A673 (cell line): ENCODE measurements at regions not wholly inside any gene's neighbourhood (a gene's known extent, or its start where the extent isn't known, plus 50 kb on each side); places are given as distances from the start of the nearest gene placed in this dataset.

Source experiments
- BruUV-seq: library from RNA; stranded (reverse); fragments of 400-500 nt; replicated peaks from 2 replicates; lab custom pipeline; 2021; lab: Mats Ljungman, UMichigan
- CTCF ChIA-PET: fragments of 300-600 bp; sonication (Branson Sonifier 250); formaldehyde crosslinking; loops from one replicate; lab custom pipeline; 2022; ENCODE audit warnings: antibody characterized with exemption; lab: Charles Lee
- POLR2A ChIA-PET: fragments of 300-600 bp; sonication (Branson Sonifier 250); formaldehyde crosslinking; loops from one replicate; lab custom pipeline; 2022; ENCODE audit warnings: antibody characterized with exemption; ENCODE audit not compliant: low non-redundant PET; lab: Charles Lee
- DNase-seq: peaks from one replicate; pipeline ENCODE4 v3.0.0-alpha.2; 2015; ENCODE audit warnings: low spot score
- H3K27ac ChIP-seq: fragments of 200-600 bp; sonication (generic); 2 replicates; pipeline ENCODE4 v1.5.1; 2016; ENCODE audit warnings: mixed run types, low read depth, mild to moderate bottlenecking, mixed read lengths, antibody characterized with exemption, low read length; ENCODE audit not compliant: poor library complexity, severe bottlenecking
- H3K27me3 ChIP-seq: fragments of 200-600 bp; sonication (generic); replicated peaks from 2 replicates; pipeline ENCODE4 v1.6.1; 2017; ENCODE audit warnings: mixed run types, low read depth, mild to moderate bottlenecking, mixed read lengths, antibody characterized with exemption, low read length; ENCODE audit not compliant: insufficient read depth, poor library complexity
- H3K36me3 ChIP-seq: fragments of 200-600 bp; sonication (generic); 2 replicates; pipeline ENCODE4 v1.6.1; 2016; ENCODE audit warnings: mixed run types, mild to moderate bottlenecking, mixed read lengths, antibody characterized with exemption, low read length; ENCODE audit not compliant: insufficient read depth, poor library complexity, severe bottlenecking
- H3K4me1 ChIP-seq: fragments of 200-600 bp; sonication (generic); 2 replicates; pipeline ENCODE4 v1.6.1; 2017; ENCODE audit warnings: mixed run types, mild to moderate bottlenecking, mixed read lengths, antibody characterized with exemption, low read length; ENCODE audit not compliant: insufficient read depth, poor library complexity, severe bottlenecking
- H3K4me3 ChIP-seq: fragments of 200-600 bp; sonication (generic); 2 replicates; pipeline ENCODE4 v1.5.1; 2016; ENCODE audit warnings: low read depth, mixed run types, mild to moderate bottlenecking, mixed read lengths, low read length; ENCODE audit not compliant: poor library complexity, severe bottlenecking
- H3K9me3 ChIP-seq: fragments of 200-600 bp; sonication (generic); 2 replicates; pipeline ENCODE4 v1.6.1; 2016; ENCODE audit warnings: mixed run types, low read depth, mild to moderate bottlenecking, mixed read lengths, antibody characterized with exemption, low read length; ENCODE audit not compliant: poor library complexity, severe bottlenecking
- EZH2 ChIP-seq: fragments of 200-600 bp; sonication (generic); IDR thresholded peaks from 2 replicates; pipeline ENCODE4 v1.6.1; 2017; ENCODE audit warnings: borderline replicate concordance, low read depth, mild to moderate bottlenecking, mixed read lengths, antibody characterized with exemption, low read length; ENCODE audit not compliant: poor library complexity, severe bottlenecking
- intact Hi-C: fragments of 100-400 bp; cut with micrococcal nuclease; formaldehyde crosslinking; loops from one replicate; pipeline ENCODE4 v1.10.0; 2022; ENCODE audit not compliant: unreplicated experiment
- TF ChIP-seq, protein P1 (sequence below): fragments of 300-800, 200-600 bp; sonication (generic); conservative IDR thresholded peaks from 2 replicates; pipeline ENCODE4 v1.5.1; 2017; ENCODE audit warnings: low read depth, mild to moderate bottlenecking, antibody characterized with exemption, low read length, moderate library complexity, mixed read lengths

DNA sequence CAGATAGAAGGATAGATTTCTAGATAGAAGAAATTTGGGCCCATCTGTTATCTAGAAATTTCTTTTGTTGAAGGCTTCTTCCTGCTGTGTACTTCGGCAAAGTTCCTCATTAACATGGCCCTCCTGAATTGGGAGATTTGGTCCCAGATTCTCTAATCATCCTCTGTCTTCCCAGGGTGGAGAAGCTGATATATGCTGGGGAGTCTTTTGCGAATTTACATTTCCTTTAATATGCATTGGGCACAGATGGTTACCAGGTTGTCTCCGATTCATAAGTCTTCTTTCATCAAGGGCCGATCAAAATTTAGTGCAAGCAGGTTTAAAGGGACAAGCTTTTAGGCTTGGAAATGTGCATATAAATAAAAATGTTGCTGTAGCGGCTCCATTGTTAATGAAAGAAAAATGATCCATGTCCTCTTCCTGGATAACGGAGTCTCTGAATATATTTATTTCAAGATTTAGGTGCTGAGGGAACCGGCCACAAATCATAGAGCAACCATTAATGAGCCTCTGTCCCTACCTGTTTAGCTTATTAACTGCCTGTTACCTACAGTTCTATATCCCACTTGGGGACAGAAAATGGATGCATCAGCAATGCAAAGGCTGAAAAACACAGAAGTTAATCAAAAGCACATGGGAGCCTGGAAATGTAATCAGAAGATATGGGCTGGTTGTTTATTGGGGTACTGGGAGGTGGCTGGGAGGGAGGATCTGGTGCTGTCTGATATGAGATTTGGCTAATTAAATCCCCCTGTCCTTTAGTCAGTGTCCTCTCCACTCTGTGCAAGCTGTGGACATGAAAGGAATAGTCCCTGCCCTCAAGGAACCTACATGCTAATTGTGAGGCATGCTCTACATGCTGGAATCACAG is 234.7 kb downstream of the MAN2A1 start:
- DNase-seq: no peak
- Histone ChIP-seq H3K4me1 (peaks cover 2% of the 10 kb centered on the region), H3K27me3 (no peaks in the 10 kb centered on the region), H3K27ac (no peak overlapping the region), H3K4me3 (no peak overlapping the region), H3K36me3 (no peaks in the 10 kb centered on the region), H3K9me3 (no peaks in the 10 kb centered on the region)
- ChIA-PET CTCF (no interaction called here), POLR2A (no interaction called here)
- intact Hi-C loops: no loop called here
- no peak for TF ChIP-seq EZH2
- TF ChIP-seq, protein P1, sequence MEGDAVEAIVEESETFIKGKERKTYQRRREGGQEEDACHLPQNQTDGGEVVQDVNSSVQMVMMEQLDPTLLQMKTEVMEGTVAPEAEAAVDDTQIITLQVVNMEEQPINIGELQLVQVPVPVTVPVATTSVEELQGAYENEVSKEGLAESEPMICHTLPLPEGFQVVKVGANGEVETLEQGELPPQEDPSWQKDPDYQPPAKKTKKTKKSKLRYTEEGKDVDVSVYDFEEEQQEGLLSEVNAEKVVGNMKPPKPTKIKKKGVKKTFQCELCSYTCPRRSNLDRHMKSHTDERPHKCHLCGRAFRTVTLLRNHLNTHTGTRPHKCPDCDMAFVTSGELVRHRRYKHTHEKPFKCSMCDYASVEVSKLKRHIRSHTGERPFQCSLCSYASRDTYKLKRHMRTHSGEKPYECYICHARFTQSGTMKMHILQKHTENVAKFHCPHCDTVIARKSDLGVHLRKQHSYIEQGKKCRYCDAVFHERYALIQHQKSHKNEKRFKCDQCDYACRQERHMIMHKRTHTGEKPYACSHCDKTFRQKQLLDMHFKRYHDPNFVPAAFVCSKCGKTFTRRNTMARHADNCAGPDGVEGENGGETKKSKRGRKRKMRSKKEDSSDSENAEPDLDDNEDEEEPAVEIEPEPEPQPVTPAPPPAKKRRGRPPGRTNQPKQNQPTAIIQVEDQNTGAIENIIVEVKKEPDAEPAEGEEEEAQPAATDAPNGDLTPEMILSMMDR: no peak
- BruUV-seq: no TSS peak

DNA sequence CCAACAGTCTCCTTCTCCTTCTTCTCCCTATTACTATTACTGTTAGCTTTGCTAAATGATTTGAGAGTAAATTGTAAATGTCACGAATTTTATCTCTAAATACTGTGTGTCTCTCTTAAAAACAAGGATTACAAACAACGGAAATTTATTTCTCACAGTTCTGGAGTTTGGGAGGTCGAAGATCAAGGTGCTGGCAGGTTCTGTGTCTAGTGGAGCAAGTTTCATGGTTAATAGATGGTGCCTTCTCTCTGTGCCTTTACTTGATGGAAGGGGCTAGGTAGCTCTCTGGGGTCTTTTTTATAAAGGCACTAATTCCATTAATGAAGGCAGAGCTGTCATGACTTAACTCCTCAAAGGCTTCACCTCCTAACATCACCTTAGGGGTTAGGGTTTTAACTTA is 237.9 kb downstream of the MAN2A1 start:
- no peak overlapping the region for H3K27ac ChIP-seq
- CTCF ChIA-PET: no interaction called here
- no peaks in the 10 kb centered on the region for H3K36me3 ChIP-seq
- POLR2A ChIA-PET: no interaction called here
- peaks cover 15% of the 10 kb centered on the region for H3K4me1 ChIP-seq
- no peak overlapping the region for H3K4me3 ChIP-seq
- TF ChIP-seq, protein P1: no peak
- TF ChIP-seq EZH2: no peak
- H3K9me3 ChIP-seq: no peaks in the 10 kb centered on the region
- H3K27me3 ChIP-seq: no peaks in the 10 kb centered on the region
- DNase-seq: no peak
- intact Hi-C loops: no loop called here
- BruUV-seq: no TSS peak

DNA sequence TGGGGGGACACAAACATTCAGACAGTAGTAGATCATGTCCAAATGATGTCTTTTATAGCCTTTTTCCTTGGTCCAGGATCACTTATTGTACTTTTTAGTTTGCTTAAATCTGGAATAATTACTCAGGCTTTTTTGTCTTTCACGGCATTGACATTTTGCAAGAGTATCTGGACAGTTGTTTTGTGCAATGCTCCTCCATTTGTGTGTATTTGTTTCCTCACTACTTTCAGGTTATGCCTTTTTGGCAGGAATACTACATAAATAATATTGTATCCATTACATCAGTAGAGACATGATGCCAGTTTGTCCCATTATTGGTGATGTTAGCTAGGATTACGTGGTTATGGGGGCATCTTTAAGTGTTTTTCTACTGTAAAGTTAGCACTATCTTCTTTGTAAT is 238.3 kb downstream of the MAN2A1 start:
- H3K4me1 ChIP-seq: peaks cover 15% of the 10 kb centered on the region
- BruUV-seq: no TSS peak
- no peaks in the 10 kb centered on the region for H3K9me3 ChIP-seq
- POLR2A ChIA-PET: no interaction called here
- no peak for DNase-seq
- intact Hi-C loops: no loop called here
- H3K27me3 ChIP-seq: no peaks in the 10 kb centered on the region
- H3K36me3 ChIP-seq: no peaks in the 10 kb centered on the region
- TF ChIP-seq EZH2: no peak
- TF ChIP-seq, protein P1: no peak
- H3K4me3 ChIP-seq: no peak overlapping the region
- CTCF ChIA-PET: no interaction called here
- no peak overlapping the region for H3K27ac ChIP-seq
